C4-2B (cell line): ENCODE measurements at regions not wholly inside any gene's neighbourhood (a gene's known extent, or its start where the extent isn't known, plus 50 kb on each side); places are given as distances from the start of the nearest gene placed in this dataset.

ENCODE experiments used
- H3K27ac ChIP-seq: fragments of 450-650 bp; 2 replicates; pipeline ENCODE4 v1.5.1; 2017
- CTCF ChIP-seq: fragments of 450-650 bp; conservative IDR thresholded peaks from 2 replicates; pipeline ENCODE4 v1.5.1; 2017; ENCODE audit warnings: mild to moderate bottlenecking
- ZFX ChIP-seq: fragments of 450-650 bp; IDR thresholded peaks from 2 replicates; pipeline ENCODE4 v1.6.1; 2017

GRCh38 chr12:43098071-43098470, 453.9 kb downstream of the ADAMTS20 start:
- TF ChIP-seq CTCF: no peak
- no peak for TF ChIP-seq ZFX
- H3K27ac ChIP-seq: no peak overlapping the region

GRCh38 chr12:43097471-43097870, 454.5 kb downstream of the ADAMTS20 start:
- H3K27ac ChIP-seq: no peak overlapping the region
- TF ChIP-seq ZFX: no peak
- TF ChIP-seq CTCF: no peak

- H3K27ac ChIP-seq: no peak overlapping the region
- TF ChIP-seq ZFX (no peak), CTCF (no peak)
These were observed 456.2 kb downstream of the ADAMTS20 start for GRCh38 chr12:43095669-43096280.

GRCh38 chr12:43094886-43095575, 457.0 kb downstream of the ADAMTS20 start:
- no peak overlapping the region for H3K27ac ChIP-seq
- TF ChIP-seq CTCF: no peak

GRCh38 chr12:43090981-43091380, 461.0 kb downstream of the ADAMTS20 start:
- TF ChIP-seq ZFX: no peak
- no peak for TF ChIP-seq CTCF
- no peak overlapping the region for H3K27ac ChIP-seq

- H3K27ac ChIP-seq: no peak overlapping the region
- TF ChIP-seq ZFX: no peak
These were observed 464.6 kb downstream of the ADAMTS20 start for GRCh38 chr12:43087195-43088091.

GRCh38 chr12:43079476-43079875, 472.5 kb downstream of the ADAMTS20 start:
- H3K27ac ChIP-seq: no peak overlapping the region
- TF ChIP-seq ZFX: no peak
- TF ChIP-seq CTCF: no peak
